K562 (cell line): ENCODE measurements at regions not wholly inside any gene's neighbourhood (a gene's known extent, or its start where the extent isn't known, plus 50 kb on each side); places are given as distances from the start of the nearest gene placed in this dataset.

Source experiments
- ATF1 ChIP-seq, 2 experiments: fragments of 450-650 bp in 1 of 2; IDR thresholded peaks; 2 replicates each; pipeline ENCODE4 v1.6.1; 2016; ENCODE audit warnings: missing compliant biosample characterization in 1 of 2, missing genetic modification characterization in 1 of 2
- ATF4 ChIP-seq: fragments of 450-650 bp; formaldehyde crosslinking; IDR thresholded peaks from 2 replicates; pipeline ENCODE4 v1.4.0; 2022; ENCODE audit warnings: mild to moderate bottlenecking, moderate library complexity
- CBX2 ChIP-seq: fragments of 200-600 bp; sonication (generic); IDR thresholded peaks from one replicate; pipeline ENCODE4 v1.6.1; 2012; ENCODE audit warnings: mild to moderate bottlenecking, low read length, inconsistent platforms; ENCODE audit not compliant: insufficient read depth, poor library complexity, severe bottlenecking
- CREM ChIP-seq: IDR thresholded peaks from 2 replicates; pipeline ENCODE4 v1.6.1; 2014; ENCODE audit warnings: antibody characterized with exemption, low read depth
- DIDO1 ChIP-seq: fragments of 450-650 bp; IDR thresholded peaks from 2 replicates; pipeline ENCODE4 v1.6.1; 2016; ENCODE audit warnings: low read depth, missing biosample characterization, missing genetic modification characterization
- FOS ChIP-seq: IDR thresholded peaks from 3 replicates; pipeline ENCODE4 v1.6.1; 2011; ENCODE audit not compliant: insufficient read length; ENCODE audit errors: extremely low read depth
- GTF2F1 ChIP-seq: IDR thresholded peaks from 2 replicates; pipeline ENCODE4 v1.6.1; 2011; ENCODE audit warnings: low read depth, low read length, improper control_type of control experiment
- HMGN3 ChIP-seq: IDR thresholded peaks from 2 replicates; pipeline ENCODE4 v1.6.1; 2011; ENCODE audit warnings: borderline replicate concordance, low read depth, mild to moderate bottlenecking, mixed read lengths, low read length; ENCODE audit not compliant: insufficient read length; ENCODE audit errors: extremely low read depth
- MLLT1 ChIP-seq, 2 experiments: fragments of 450-650 bp; IDR thresholded peaks; 2 replicates each; pipeline ENCODE4 v1.6.1; 2016
- MTA3 ChIP-seq: fragments of 450-650 bp; formaldehyde crosslinking; IDR thresholded peaks from 2 replicates; pipeline ENCODE4 v1.6.1; 2017; ENCODE audit warnings: mild to moderate bottlenecking, borderline replicate concordance
- POLR2B ChIP-seq: fragments of 450-650 bp; IDR thresholded peaks from 2 replicates; pipeline ENCODE4 v1.6.1; 2018; ENCODE audit warnings: low read depth; ENCODE audit not compliant: partially characterized antibody
- RBFOX2 ChIP-seq: fragments of 200-400 bp; formaldehyde crosslinking; IDR thresholded peaks from 2 replicates; pipeline ENCODE4 v1.6.1; 2017; ENCODE audit warnings: low read depth, mild to moderate bottlenecking, low read length, moderate library complexity
- SIRT6 ChIP-seq: IDR thresholded peaks from one replicate; pipeline ENCODE4 v1.6.1; 2012; ENCODE audit warnings: low read depth, mild to moderate bottlenecking, control low read depth, inconsistent platforms, low read length, moderate library complexity
- TAF15 ChIP-seq: fragments of 200-400 bp; formaldehyde crosslinking; IDR thresholded peaks from 2 replicates; pipeline ENCODE4 v1.6.1; 2017; ENCODE audit warnings: mild to moderate bottlenecking, low read depth, low read length, moderate library complexity
- TBP ChIP-seq: optimal IDR thresholded peaks from 2 replicates; pipeline ENCODE3; 2011; ENCODE audit warnings: low read depth, low read length, improper control_type of control experiment
- THAP12 ChIP-seq: fragments of 250-450 bp; sonication (Bioruptor Pico); IDR thresholded peaks from 2 replicates; pipeline ENCODE4 v1.9.0; 2021; ENCODE audit warnings: mild to moderate bottlenecking, inconsistent platforms
- TOE1 ChIP-seq, 2 experiments: fragments of 450-650 bp in 1 of 2; sonication (generic) in 1 of 2; formaldehyde crosslinking in 1 of 2; IDR thresholded peaks; 2 replicates each; pipeline versions ENCODE4 v1.7.1 to v1.8.0; 2016 to 2022; ENCODE audit warnings: borderline replicate concordance in 2 of 2, mild to moderate bottlenecking in 2 of 2, antibody characterized with exemption in 1 of 2, inconsistent platforms in 1 of 2, low read depth in 1 of 2, missing genetic modification reagents in 1 of 2, moderate library complexity in 1 of 2
- U2AF2 ChIP-seq: fragments of 200-400 bp; formaldehyde crosslinking; optimal IDR thresholded peaks from 2 replicates; pipeline ENCODE3; 2017; ENCODE audit warnings: low read depth, mild to moderate bottlenecking, low read length
- ZNF134 ChIP-seq: fragments of 250-450 bp; sonication (Bioruptor Pico); conservative IDR thresholded peaks from 2 replicates; pipeline ENCODE4 v1.4.0; 2020
- ZNF24 ChIP-seq: fragments of 450-650 bp; IDR thresholded peaks from 2 replicates; pipeline ENCODE4 v1.6.1; 2016
- ZNF384 ChIP-seq: IDR thresholded peaks from 2 replicates; pipeline ENCODE4 v1.6.1; 2012; ENCODE audit warnings: low read depth, low read length, improper control_type of control experiment
- ZNF41 ChIP-seq: fragments of 250-450 bp; sonication (Bioruptor Pico); conservative IDR thresholded peaks from 2 replicates; pipeline ENCODE4 v1.4.0; 2020; ENCODE audit warnings: mild to moderate bottlenecking
- ZNF445 ChIP-seq: fragments of 250-450 bp; sonication (Bioruptor Pico); IDR thresholded peaks from 2 replicates; pipeline ENCODE4 v1.4.0; 2020; ENCODE audit warnings: low read depth, mild to moderate bottlenecking, moderate library complexity
- ZNF551 ChIP-seq: fragments of 250-450 bp; sonication (Bioruptor Pico); IDR thresholded peaks from 2 replicates; pipeline ENCODE4 v1.5.0; 2021; ENCODE audit warnings: mild to moderate bottlenecking, moderate library complexity

- TF ChIP-seq HMGN3 (no peak), RBFOX2 (no peak), ZNF384 (no peak), U2AF2 (no peak), SIRT6 (no peak), TBP (no peak), CBX2 (no peak), GTF2F1 (no peak), ATF4 (CRISPR knock-in tag) (no peak), THAP12 (CRISPR knock-in tag) (no peak), POLR2B (no peak), ZNF41 (CRISPR knock-in tag) (no peak), CREM (0 out of 2 replicates have a peak, but pooled peaks have one; percentile 28), TOE1 (IDR thresholded peaks at IDR 0.05; ENCODE audit: borderline replicate concordance) (no peak), TOE1 (CRISPR knock-in tag; IDR thresholded peaks at IDR 0.05; ENCODE audit: borderline replicate concordance, low read depth) (no peak), MTA3 (no peak), ZNF551 (CRISPR knock-in tag) (no peak), ZNF445 (CRISPR knock-in tag) (no peak), DIDO1 (tag) (no peak), ATF1 (CRISPR knock-in tag; IDR thresholded peaks at IDR 0.05) (no peak), ATF1 (tag; IDR thresholded peaks at IDR 0.05) (peak; percentile 68), ZNF134 (no peak), MLLT1 (IDR thresholded peaks at IDR 0.05) (no peak), TAF15 (no peak), FOS (no peak), ZNF24 (no peak)
Observed at GRCh38 chr7:131225619-131226513, 101.8 kb upstream of the MKLN1 start (continued).
